H9 (cell line): ENCODE measurements at regions not wholly inside any gene's neighbourhood (a gene's known extent, or its start where the extent isn't known, plus 50 kb on each side); places are given as distances from the start of the nearest gene placed in this dataset.

Experiments
- DNase-seq: peaks from one replicate; pipeline ENCODE4 v3.0.0-alpha.2; 2017
- H2AFZ ChIP-seq: one replicate; pipeline ENCODE4 v1.6.1; 2013; ENCODE audit warnings: mild to moderate bottlenecking, low read length, control low read depth, moderate library complexity
- H2AK5ac ChIP-seq: 2 replicates; pipeline ENCODE4 v1.6.1; 2013; ENCODE audit warnings: low read length, control low read depth, mixed read lengths; ENCODE audit not compliant: insufficient read length
- H2BK120ac ChIP-seq: one replicate; pipeline ENCODE4 v1.6.1; 2013; ENCODE audit warnings: low read depth, mild to moderate bottlenecking, low read length, control low read depth, inconsistent platforms; ENCODE audit not compliant: poor library complexity, severe bottlenecking
- H2BK12ac ChIP-seq: 2 replicates; pipeline ENCODE4 v1.6.1; 2013; ENCODE audit warnings: low read length, control low read depth, mixed read lengths, low read depth; ENCODE audit not compliant: insufficient read length
- H2BK15ac ChIP-seq: 2 replicates; pipeline ENCODE4 v1.6.1; 2013; ENCODE audit warnings: low read depth, low read length, control low read depth
- H2BK20ac ChIP-seq: one replicate; pipeline ENCODE4 v1.6.1; 2013; ENCODE audit warnings: low read depth, mild to moderate bottlenecking, low read length, control low read depth, inconsistent platforms; ENCODE audit not compliant: poor library complexity, severe bottlenecking
- H2BK5ac ChIP-seq: 2 replicates; pipeline ENCODE4 v1.6.1; 2013; ENCODE audit warnings: low read length, control low read depth, mixed read lengths; ENCODE audit not compliant: insufficient read length
- H3K14ac ChIP-seq: 2 replicates; pipeline ENCODE4 v1.6.1; 2013; ENCODE audit warnings: low read length, control low read depth; ENCODE audit not compliant: insufficient read depth
- H3K18ac ChIP-seq: 2 replicates; pipeline ENCODE4 v1.6.1; 2013; ENCODE audit warnings: low read depth, mild to moderate bottlenecking, mixed read lengths, low read length, control low read depth; ENCODE audit not compliant: insufficient read length
- H3K23ac ChIP-seq: 2 replicates; pipeline ENCODE4 v1.6.1; 2013; ENCODE audit warnings: low read length, control low read depth, mixed read lengths, low read depth; ENCODE audit not compliant: insufficient read length
- H3K23me2 ChIP-seq: 2 replicates; pipeline ENCODE4 v1.6.1; 2013; ENCODE audit warnings: low read depth, mild to moderate bottlenecking, mixed read lengths, low read length, control low read depth; ENCODE audit not compliant: insufficient read length, poor library complexity, severe bottlenecking
- H3K27ac ChIP-seq: 2 replicates; pipeline ENCODE4 v1.5.1; 2013; ENCODE audit warnings: low read length, control low read depth, mixed read lengths, low read depth; ENCODE audit not compliant: insufficient read length
- H3K27me3 ChIP-seq: 2 replicates; pipeline ENCODE4 v1.6.1; 2013; ENCODE audit warnings: low read length, control low read depth, inconsistent platforms; ENCODE audit not compliant: insufficient read depth
- H3K4ac ChIP-seq: 2 replicates; pipeline ENCODE4 v1.6.1; 2013; ENCODE audit warnings: low read depth, mild to moderate bottlenecking, control low read depth, inconsistent platforms, low read length, moderate library complexity
- H3K4me1 ChIP-seq: 2 replicates; pipeline ENCODE4 v1.6.1; 2013; ENCODE audit warnings: low read length, control low read depth, inconsistent platforms; ENCODE audit not compliant: insufficient read depth
- H3K4me2 ChIP-seq: 2 replicates; pipeline ENCODE4 v1.6.1; 2013; ENCODE audit warnings: low read length, control low read depth, mixed read lengths; ENCODE audit not compliant: insufficient read length, insufficient read depth
- H3K56ac ChIP-seq: 2 replicates; pipeline ENCODE4 v1.6.1; 2013; ENCODE audit warnings: low read depth, mild to moderate bottlenecking, mixed read lengths, low read length, control low read depth; ENCODE audit not compliant: insufficient read length
- H3K79me1 ChIP-seq: 2 replicates; pipeline ENCODE4 v1.6.1; 2013; ENCODE audit warnings: low read depth, mild to moderate bottlenecking, moderate library complexity, low read length, control low read depth, inconsistent platforms; ENCODE audit not compliant: insufficient read depth, poor library complexity, severe bottlenecking
- H3K79me2 ChIP-seq: 2 replicates; pipeline ENCODE4 v1.6.1; 2013; ENCODE audit warnings: low read length, control low read depth, inconsistent platforms; ENCODE audit not compliant: insufficient read depth
- H3K9ac ChIP-seq: 2 replicates; pipeline ENCODE4 v1.6.1; 2013; ENCODE audit warnings: low read length, control low read depth, mixed read lengths; ENCODE audit not compliant: insufficient read length; ENCODE audit errors: extremely low read depth
- H3K9me3 ChIP-seq: one replicate; pipeline ENCODE4 v1.6.1; 2013; ENCODE audit warnings: low read depth, low read length, inconsistent platforms; ENCODE audit not compliant: control insufficient read depth
- H3T11ph ChIP-seq: one replicate; pipeline ENCODE4 v1.6.1; 2013; ENCODE audit warnings: mild to moderate bottlenecking, low read length, control low read depth, inconsistent platforms
- H4K20me1 ChIP-seq: one replicate; pipeline ENCODE4 v1.6.1; 2013; ENCODE audit not compliant: control insufficient read depth, insufficient read length, insufficient read depth
- H4K5ac ChIP-seq: 2 replicates; pipeline ENCODE4 v1.6.1; 2013; ENCODE audit warnings: low read depth, mild to moderate bottlenecking, mixed read lengths, low read length, control low read depth; ENCODE audit not compliant: insufficient read length
- H4K8ac ChIP-seq: replicated peaks from 2 replicates; pipeline ENCODE4 v1.6.1; 2013; ENCODE audit warnings: low read length, control low read depth, mixed read lengths, low read depth; ENCODE audit not compliant: insufficient read length
- H4K91ac ChIP-seq: 2 replicates; pipeline ENCODE4 v1.6.1; 2013; ENCODE audit warnings: low read depth, mild to moderate bottlenecking, moderate library complexity, mixed read lengths, low read length, control low read depth; ENCODE audit not compliant: insufficient read length
- H3K27ac Mint-ChIP-seq, 3 experiments: 2 replicates in 2 of 3; 3 replicates in 1 of 3; pipeline ENCODE4 v1.8.0; 2020 to 2021; ENCODE audit warnings: mixed read lengths in 3 of 3, mild to moderate bottlenecking in 1 of 3, moderate library complexity in 1 of 3
- H3K27me3 Mint-ChIP-seq: 2 replicates; pipeline ENCODE4 v1.8.0; 2021; ENCODE audit warnings: low read depth, mild to moderate bottlenecking, moderate library complexity, mixed read lengths
- H3K36me3 Mint-ChIP-seq, 3 experiments: 2 replicates in 2 of 3; 3 replicates in 1 of 3; pipeline ENCODE4 v1.8.0; 2020 to 2021; ENCODE audit warnings: low read depth in 3 of 3, mixed read lengths in 3 of 3; ENCODE audit not compliant: insufficient read depth in 1 of 3
- H3K4me1 Mint-ChIP-seq, 2 experiments: 2 replicates each; pipeline ENCODE4 v1.8.0; 2020; ENCODE audit warnings: mixed read lengths in 2 of 2
- H3K4me3 Mint-ChIP-seq, 2 experiments: 2 replicates in 1 of 2; 3 replicates in 1 of 2; pipeline ENCODE4 v1.8.0; 2020 to 2021; ENCODE audit warnings: mild to moderate bottlenecking in 2 of 2, mixed read lengths in 2 of 2, moderate library complexity in 1 of 2
- H3K9me3 Mint-ChIP-seq, 2 experiments: 2 replicates in 1 of 2; 3 replicates in 1 of 2; pipeline ENCODE4 v1.8.0; 2020; ENCODE audit warnings: mild to moderate bottlenecking in 2 of 2, mixed read lengths in 2 of 2, moderate library complexity in 1 of 2
- CTCF ChIP-seq: fragments of 200-600 bp; sonication (generic); conservative IDR thresholded peaks from 3 replicates; pipeline ENCODE4 v1.8.0; 2021; ENCODE audit warnings: antibody characterized with exemption, mild to moderate bottlenecking
- WGBS: extraction: QIAGEN DNeasy Blood & Tissue Kit; methylation state at CpG from one replicate; pipeline ENCODE4 v1.1.7; 2013; ENCODE audit warnings: missing lambda C conversion rate, low lambda C conversion rate, mixed read lengths; ENCODE audit not compliant: insufficient read length; ENCODE audit errors: extremely low coverage; 5-methylcytosine and 5-hydroxymethylcytosine counted together

GRCh38 chr18:78900938-78901909 lies 78.4 kb upstream of the SALL3 start:
- H3K23ac ChIP-seq = no peak overlapping the region
- no peak overlapping the region for H3K14ac ChIP-seq
- no peak overlapping the region for H3K4me2 ChIP-seq
- no peak overlapping the region for H2BK12ac ChIP-seq
- Mint-ChIP-seq H3K36me3 (peaks cover 3 to 11% (median 5%) of the 10 kb centered on the region in 3 experiments; a peak in 6 of 7 replicates), H3K4me1 (peaks cover 25 to 28% of the 10 kb centered on the region in 2 experiments), H3K27me3 (peaks cover 16% of the 10 kb centered on the region), H3K27ac (no peak overlapping the region), H3K4me3 (no peak overlapping the region), H3K9me3 (peaks cover 12 to 22% of the 10 kb centered on the region in 2 experiments)
- H3K9ac ChIP-seq = no peak overlapping the region
- TF ChIP-seq CTCF = no peak
- no peak overlapping the region for H3T11ph ChIP-seq
- peaks cover 2% of the 10 kb centered on the region for H3K4me1 ChIP-seq
- H3K23me2 ChIP-seq = no peaks in the 10 kb centered on the region
- H2AFZ ChIP-seq = no peak overlapping the region
- H2BK120ac ChIP-seq = no peak overlapping the region
- H2AK5ac ChIP-seq = no peak overlapping the region
- no peak overlapping the region for H4K5ac ChIP-seq
- no peak overlapping the region for H3K4ac ChIP-seq
- no peaks in the 10 kb centered on the region for H3K9me3 ChIP-seq
- H3K79me1 ChIP-seq = no peaks in the 10 kb centered on the region
- H4K91ac ChIP-seq = no peak overlapping the region
- H4K8ac ChIP-seq = no peak overlapping the region
- no peak overlapping the region for H3K27ac ChIP-seq
- H3K79me2 ChIP-seq = no peaks in the 10 kb centered on the region
- H3K18ac ChIP-seq = no peak overlapping the region
- WGBS = no CpG with 5 or more reads among the region's 24 CpGs
- H2BK5ac ChIP-seq = no peak overlapping the region
- no peaks in the 10 kb centered on the region; the same call in 1 of the 2 replicates for H3K27me3 ChIP-seq
- no peaks in the 10 kb centered on the region for H4K20me1 ChIP-seq
- H2BK20ac ChIP-seq = no peak overlapping the region
- no peak overlapping the region for H3K56ac ChIP-seq
- no peak for DNase-seq
- H2BK15ac ChIP-seq = no peak overlapping the region
